ENCODE measurements at regions not wholly inside any gene's neighbourhood (a gene's known extent, or its start where the extent isn't known, plus 50 kb on each side); places are given as distances from the start of the nearest gene placed in this dataset.

DNA sequence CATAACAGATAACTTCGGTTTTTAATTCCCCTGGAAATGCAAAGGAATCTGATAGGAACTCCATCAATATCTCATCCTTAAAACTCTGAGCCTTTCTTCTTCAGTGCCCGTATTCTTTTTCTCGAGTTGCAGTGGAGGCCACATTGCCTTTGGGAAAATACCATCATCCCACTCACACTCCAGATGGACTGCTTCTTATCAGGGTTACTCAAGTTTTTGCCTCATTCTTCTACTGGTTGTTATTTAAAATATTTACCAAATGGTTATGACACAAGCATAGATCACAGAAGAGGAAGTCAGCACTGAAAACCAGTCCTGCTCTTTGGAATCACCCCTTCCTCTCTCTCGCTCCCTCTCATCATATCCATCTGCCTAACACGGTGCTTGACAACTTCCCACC is 1020.5 kb upstream of the SLC10A2 start:
- DNase-seq: no peak

DNA sequence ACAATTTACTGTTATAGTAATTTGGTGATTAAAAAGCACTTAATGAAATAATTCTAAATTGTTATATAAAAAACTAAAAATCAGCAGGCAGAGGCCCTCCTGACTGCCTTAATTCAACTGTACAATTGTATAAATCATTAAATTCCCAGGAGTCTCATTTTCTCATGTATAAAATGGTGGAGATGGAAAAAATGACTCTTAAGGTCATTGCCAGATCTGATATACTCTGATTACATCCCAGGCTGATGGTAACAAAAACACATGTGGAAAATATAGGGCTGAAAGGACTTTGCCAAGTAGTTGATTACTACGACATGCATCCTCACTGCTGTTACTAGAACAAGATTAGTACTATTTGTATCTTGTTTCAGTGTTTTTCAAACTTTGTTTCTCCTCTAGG is 1020.0 kb upstream of the SLC10A2 start:
- DNase-seq: peak in 1 of 2 donors; percentile 13

DNA sequence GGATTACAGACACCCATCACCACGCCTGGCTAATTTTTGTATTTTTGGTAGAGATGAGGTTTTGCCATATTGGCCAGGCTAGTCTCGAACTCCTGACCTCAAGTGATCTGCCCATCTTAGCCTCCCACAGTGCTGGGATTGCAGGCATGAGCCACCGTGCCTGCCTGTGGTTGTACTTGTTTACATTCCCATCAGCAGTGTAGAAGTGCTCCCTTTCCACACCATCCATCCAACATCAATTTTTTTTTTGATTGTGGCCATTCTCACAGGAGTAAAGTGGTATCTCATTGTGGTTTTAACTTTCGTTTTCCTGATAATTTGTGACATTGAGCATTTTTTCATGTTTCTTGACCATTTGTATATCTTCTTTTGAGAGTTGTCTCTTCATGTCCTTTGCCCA is 1019.4 kb upstream of the SLC10A2 start:
- no peak for DNase-seq

DNA sequence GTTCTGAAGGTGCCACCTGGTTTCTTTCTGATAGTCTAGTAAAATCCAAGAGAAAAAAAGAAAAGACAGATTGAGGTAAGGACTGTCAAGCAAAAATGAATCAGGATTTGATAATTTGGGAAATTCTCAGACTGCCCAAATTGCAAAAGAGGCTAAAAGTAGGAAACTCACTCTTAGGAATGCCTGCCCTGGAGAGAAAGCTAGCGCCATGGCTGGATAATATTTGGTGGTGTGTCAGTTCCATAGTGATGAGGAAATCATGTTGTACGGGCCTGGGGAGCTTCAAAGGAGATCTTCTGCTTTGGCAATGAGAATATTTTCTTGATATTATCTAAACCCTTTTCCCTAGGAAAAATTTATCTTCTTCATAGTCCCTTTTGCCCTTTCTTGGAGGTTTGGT is 1008.1 kb upstream of the SLC10A2 start:
- DNase-seq: no peak

DNA sequence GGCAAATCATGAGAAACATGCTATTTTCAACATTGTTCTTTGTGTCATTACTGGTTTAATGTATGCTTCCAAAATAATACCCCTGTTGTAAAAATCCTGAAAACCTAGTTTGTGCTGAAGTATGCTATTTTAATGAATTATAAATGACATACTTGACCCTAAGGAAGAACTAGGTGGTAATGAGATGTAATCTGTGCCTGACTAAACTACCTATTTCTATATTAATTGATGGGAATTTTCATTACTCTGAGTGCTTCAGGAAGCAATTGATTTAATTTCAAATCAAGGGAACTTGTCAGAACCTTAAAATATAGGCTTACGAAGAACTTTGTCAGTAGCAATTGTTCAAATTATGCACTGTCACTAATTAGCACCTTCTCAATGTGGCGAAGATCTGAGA is 1005.6 kb upstream of the SLC10A2 start:
- DNase-seq: no peak

DNA sequence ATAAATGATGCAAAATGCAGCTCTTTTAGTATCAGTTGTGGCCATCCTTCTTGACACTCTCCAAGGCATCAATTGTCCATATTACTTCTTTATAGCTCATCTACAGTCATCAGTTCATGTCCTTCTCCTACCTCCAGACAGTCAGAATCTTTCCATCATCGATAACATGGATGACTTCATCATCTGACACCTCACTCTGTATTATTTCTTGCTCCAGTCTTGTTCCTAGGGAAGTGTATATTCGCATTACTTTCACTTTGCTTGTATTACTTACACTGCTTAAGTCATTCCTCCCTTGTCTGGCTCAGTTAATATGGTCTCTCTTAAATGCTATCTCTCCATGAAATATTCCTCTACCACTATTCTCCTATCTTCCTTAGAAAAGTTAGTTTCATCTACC is 999.1 kb upstream of the SLC10A2 start:
- no peak for DNase-seq

DNA sequence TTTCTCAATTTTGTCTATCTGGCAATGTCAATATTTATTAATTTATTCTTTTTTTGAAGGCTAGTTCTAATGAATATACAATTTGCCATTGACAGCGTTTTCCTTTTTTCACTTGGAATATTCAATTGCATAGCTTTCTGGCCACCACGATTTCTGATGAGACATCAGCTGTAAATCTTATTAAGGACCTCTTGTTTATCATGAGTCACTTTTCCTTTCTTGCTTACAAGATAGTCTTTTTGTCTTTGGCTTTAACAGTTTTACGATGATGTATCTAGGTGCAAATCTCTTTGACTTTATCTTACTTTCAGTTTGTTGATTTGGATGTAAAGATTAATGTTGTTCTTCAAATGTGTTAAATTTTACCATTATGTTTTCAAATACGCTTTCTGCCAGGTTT is 991.6 kb upstream of the SLC10A2 start:
- no peak for DNase-seq

DNA sequence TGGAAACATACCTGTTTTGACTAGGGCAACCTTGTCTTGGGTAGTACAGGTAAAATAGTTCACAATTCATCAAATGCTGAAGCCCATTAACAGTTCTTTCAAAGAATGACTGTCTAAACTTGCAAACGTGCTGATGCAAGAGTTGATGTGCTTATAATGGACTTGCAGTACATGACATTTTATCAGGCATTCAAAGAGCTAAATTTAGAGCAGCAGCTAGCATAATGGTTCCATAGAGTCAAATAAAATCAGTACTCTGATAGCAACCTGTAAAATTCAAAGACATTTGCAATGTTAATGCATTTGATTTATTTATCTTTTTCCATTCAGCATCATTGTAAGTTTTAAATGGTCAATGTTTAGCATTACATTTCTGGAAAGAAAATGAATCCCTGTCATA is 979.7 kb upstream of the SLC10A2 start:
- no peak for DNase-seq

DNA sequence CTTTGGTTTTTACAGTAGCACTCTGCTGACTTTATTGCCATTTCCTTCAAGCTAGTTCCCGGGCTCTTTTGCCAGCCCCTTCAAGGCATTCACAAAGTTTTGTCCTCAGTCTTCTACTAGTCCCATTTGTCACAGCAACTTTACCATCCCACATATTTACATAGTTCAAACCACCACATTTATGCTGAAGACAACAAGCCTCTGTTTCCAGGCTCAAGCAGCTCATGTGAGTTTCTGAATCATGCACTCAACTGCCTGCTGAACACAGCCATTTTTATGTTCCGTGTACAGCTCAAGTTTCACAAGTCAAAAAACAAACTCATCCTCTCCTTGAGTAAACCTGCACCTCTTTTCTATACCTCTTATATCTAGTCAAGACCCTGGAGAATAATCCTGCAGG is 977.0 kb upstream of the SLC10A2 start:
- DNase-seq: no peak

DNA sequence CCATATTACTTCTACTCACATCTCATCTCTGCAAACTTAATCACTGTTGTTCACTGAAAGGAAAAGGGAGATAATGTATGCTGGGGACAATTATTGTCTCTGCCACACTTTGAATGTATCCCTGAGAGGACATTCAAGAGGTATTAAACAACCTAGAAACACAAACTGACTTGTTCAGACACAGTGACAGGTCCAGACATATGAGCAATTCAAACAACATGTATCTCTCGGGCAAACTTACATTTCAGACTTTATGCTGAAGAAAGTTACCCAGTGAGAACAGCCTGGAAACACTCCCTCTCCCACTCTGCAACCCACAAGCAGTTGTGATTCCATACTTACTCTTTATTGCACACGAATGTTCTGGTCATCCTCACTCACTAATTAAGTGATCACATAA is 968.7 kb upstream of the SLC10A2 start:
- no peak for DNase-seq

DNA sequence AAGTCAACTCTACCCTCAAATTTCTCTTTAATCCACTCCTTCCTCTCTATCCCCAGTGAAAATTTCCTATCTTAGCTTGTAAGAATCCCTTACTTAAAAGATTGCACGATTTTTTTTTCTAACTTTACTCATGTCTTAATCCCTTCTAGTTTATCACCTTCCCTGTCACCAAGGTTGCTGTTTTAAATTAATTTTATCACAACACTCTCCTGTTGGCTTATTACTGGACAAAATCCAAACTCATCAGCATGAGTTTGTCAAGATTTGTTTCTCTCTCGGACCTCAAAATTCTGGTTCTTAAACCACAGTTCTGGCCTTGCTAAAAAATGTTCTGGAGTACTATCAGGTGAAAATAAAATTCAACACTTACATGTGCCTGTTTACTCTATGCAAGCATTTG is 959.1 kb upstream of the SLC10A2 start:
- no peak for DNase-seq

DNA sequence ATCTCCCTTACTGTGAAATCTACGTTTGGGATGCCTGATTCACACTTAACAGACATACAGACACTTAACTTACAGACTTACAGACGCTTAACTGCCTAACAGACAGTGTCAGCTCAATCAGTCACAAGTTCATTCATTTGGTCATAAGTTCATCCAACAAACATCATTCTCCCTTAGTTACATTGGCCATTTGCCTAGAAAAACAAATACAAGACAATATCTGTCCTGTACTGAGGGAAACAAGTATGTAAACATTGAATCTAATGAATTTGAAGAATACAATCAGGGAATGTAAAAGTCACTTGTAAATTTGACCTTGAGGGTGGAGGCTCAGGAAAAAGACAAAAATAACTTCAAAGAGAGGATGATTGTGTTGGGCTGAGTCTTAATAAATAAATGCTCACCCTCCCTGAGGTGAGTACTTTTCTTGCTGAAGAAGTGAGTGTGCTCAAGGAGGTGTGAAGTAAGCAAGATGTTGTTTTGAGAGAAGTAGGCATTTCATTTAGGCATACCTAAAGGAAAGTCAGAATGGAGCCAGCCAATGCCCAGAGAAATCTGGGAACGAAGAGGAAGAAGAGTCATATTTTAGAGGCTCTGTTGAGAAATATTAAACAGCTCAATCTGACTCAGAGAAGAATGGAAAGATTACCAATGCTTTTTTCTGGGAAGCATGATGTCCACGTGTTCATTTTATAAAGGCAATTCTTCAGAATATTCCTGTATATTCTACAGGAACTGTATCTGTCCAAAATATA is 958.4 kb upstream of the SLC10A2 start:
- DNase-seq: peak; percentile 11 to 14

DNA sequence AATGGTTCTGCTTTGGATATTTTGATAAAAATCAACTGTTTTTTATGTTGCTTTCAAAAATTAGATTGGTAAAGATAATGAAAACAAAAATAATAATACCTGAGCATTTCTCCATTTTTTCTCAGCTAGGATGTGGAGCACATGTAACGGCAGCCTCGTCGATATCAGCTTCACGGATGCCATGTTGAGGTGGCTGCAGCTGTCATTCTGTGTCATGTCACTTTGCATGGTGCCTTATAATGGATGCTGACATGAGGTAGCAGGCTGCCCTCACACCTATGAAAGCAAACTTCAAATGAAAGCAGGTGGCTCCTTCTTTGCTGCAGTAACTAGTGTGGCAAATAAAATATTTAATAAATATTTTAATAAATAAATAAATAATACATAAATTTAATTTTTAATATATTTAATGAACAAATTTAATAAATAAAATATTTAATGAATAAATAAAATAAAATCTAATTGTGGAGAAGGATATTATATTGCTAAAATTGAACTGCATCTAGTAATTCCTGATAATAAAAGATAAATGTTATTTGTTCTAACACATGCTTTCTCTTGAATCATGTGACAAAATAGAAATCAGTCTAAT is 955.7 kb upstream of the SLC10A2 start:
- DNase-seq: no peak

DNA sequence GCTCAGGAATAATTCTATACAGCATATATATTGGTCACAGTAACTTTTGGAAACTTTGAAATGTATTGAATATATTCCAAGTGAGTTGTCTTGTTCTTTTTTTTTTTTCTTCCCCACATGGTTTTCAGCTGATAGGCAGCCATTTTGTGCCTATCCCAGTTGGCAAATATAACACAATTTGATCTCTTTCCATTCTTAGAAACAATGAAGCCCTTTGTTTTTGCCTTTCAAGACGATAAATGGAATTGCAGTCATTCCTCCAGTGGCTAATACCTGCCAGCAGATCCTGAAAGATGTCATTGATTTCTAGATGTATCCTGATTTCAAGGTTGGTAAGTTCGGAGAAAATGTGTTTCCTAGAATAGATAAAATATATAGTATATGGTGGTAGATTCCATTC is 951.1 kb upstream of the SLC10A2 start:
- no peak for DNase-seq

DNA sequence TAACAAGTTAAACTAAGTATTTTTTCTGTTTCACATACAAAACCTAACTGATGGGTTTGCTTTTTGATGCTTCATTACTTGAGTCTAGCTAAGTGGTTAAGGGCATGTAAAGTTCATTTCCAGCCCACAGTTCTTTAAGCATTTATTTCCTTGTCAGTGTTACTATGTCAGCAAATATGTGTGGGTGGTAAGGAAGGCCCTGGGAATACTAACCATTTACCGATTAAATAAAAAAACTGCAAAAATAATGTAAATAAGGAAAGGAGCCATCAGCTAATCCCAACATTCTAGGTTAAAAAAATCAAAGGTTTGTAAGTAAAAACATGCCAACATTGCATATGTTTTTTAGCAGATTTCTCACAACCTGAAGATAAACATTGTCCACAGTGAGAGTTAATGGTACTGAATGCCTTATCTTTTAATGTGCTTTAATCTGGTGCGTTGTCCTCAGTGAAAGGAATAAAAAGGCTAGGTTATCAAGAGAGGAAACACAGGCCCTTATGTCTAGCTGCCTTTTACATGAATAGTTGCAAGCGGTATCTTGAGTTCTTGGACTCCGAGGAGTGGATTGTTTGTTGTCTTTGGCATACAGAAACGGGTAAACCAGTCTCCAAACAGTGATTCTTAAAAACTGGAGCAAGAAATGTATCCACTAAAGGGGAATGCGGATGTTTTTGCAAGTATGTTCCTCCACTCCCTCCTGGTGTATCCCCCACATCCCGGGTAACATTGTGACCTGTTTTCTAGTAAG is 949.6 kb upstream of the SLC10A2 start:
- no peak for DNase-seq

DNA sequence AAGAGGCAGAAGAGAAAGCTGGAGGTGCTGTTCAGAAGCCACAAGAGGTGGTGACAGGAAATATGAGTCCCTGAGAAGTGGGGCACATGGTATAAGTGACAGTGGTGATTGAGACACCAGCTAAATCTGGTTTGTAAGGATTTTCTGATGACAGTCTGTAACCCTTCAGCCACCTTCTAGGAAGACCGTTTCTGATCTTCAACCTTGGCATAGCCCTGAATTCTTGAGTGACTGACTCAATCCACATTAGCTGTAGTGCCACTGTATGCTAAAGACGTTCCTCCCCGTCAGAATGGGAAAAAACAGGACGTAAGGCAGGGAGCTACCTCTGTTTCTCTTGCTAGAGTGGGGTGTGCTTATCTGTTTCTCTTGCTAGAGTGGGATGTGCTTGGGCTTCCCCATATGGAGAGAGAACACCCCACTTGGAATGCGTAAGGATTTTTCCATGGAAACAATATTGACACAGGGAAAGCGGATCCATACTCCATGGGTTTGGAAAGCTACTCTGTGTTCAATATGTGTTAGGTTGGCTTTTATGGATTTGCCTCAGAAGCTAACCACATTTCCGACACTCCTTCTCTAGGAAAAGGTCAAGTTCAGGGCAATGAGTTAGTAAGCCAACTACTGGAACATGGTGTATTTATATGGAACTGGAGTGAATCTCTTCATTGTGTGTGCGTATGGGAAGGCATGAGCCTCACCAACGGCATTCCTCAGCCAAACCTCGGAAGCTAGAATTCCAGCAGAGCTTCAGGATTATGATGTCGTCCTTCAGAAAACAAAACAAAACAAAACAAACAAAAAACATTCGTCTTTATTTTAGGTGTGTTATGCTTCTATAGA is 948.8 kb upstream of the SLC10A2 start:
- no peak for DNase-seq

DNA sequence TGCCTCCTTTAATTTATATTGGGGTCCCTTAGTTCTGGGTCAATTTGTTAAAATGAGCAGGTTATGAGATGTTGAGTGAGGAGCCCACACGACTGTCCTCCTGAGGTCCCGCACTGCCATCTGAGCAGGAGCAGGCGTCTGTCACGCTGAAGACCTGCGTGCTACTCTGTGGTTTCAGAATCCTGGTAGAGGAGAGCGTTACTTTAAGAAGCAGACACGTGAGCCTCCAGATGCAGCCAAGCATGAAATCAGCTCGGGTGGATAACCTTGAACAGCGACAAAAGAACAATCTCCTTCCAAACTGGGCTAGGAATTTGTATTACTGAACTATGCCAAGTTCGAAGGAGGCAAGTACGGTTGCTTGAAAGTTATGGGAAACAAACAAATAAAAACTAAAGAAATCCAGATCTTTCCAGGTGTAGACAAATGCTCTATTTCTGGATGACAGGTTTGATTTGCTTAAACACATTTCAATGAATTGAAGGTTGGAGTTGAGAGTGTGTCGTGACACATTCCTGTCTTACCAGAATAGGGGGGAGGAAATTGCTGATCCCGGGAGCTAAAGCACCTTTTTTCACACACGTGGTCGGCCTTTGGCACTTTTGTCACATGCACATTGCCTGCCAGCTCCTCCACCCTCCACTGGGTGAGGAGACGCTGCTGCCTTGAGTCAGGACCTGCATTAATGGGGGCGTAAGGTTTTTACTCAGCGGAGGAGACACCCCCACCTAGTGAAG is 945.5 kb upstream of the SLC10A2 start:
- no peak for DNase-seq

DNA sequence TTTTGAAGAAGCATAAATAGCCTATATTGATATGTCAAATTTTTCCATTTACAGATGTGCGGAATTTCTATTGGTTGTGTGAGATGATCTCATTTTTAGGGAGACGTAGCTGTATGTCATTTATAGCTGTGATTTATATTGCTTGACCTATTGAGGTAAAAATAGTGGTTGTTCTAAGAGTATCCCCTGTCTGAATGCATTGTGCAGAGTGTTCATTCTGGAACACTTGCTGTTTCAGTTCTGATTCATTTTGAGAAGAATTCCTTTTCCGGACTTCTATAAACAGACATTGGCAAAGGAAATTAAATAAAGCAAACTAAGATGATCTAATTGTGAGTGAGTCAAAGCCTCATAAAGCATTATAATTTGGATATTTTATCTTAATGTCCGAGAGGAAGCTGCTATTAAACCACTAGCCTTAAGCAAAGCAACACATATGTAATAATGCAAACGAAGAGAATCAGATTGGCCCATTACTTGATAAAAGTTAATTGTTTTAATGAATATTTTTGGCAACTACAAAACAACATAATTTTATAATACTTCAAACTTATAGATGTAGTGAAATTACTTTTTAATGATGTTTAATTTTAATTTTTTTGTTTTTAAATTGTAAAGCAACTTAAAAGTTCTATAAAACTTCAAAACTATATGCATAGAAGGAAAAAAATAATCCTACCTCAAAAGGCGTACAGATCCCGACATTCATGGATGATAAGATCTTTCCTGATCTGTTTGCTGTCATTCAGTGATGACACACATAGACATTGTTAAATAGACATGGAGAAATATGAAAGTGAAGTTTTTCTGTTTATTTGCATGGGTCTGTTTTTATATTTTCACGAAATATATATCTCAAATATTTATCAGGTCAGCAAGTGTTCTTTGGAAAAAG is 942.6 kb upstream of the SLC10A2 start:
- no peak for DNase-seq

DNA sequence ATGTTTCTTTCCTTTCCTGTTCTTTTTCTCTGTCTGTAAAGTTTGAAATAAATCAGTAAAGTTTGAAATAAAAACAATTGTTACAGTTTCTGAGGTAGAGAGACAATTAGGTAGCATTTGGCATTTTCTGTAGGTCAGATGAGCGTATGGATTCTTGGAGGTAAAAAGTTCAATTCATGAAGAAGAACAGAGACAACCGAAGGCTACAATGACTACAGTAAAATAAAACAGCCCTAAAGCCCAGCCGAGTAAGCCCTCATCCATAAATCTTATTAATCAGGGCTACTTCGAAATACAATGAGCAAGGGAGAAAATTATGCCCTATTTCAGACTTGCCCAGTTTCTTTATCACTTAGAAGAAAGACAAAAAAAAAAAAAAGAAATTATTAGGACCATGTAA is 941.9 kb upstream of the SLC10A2 start:
- DNase-seq: no peak

DNA sequence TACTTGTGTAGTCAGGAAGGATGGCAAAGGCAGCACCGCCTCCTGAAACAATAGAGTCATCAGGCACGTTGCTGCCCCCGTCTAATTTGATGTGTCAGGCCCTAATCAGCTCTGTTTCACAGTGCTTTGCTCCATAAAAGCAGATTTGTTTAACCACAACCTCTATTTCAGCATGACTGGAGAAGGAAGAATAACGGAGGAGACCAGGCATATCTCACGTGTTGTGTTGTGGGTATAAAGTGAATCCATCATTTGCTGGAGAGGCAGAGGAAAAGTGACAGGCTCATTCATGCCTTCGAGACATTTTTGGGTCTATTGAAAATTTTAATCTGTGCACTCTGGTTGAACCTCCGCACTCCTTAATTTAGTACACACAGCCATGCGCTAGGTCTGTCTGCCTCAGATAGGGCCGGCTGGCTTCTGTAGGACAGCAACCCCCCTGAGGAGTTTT is 940.4 kb upstream of the SLC10A2 start:
- DNase-seq: no peak

Measured in right lung (tissue), 2 donors.